Kidney epithelial cell (primary cell): ENCODE measurements at regions not wholly inside any gene's neighbourhood (a gene's known extent, or its start where the extent isn't known, plus 50 kb on each side); places are given as distances from the start of the nearest gene placed in this dataset.
A peak's percentile ranks its signal among the peaks of the same experiment; 100 is the strongest.

Source experiments
- DNase-seq: peaks from one replicate; pipeline ENCODE4 v3.0.0-alpha.2; 2010; ENCODE audit warnings: low read depth
- H3K27me3 ChIP-seq: 2 replicates; pipeline ENCODE4 v1.6.0; 2011; ENCODE audit warnings: low read length; ENCODE audit not compliant: control insufficient read depth, insufficient read depth
- H3K36me3 ChIP-seq: 2 replicates; pipeline ENCODE4 v1.5.1; 2011; ENCODE audit warnings: low read length; ENCODE audit not compliant: control insufficient read depth, insufficient read depth
- H3K4me3 ChIP-seq: 2 replicates; pipeline ENCODE4 v1.5.1; 2011; ENCODE audit warnings: low read depth, mild to moderate bottlenecking, control low read depth, low read length
- TF ChIP-seq, protein P1 (sequence below): IDR thresholded peaks from 2 replicates; pipeline ENCODE4 v1.5.1; 2011; ENCODE audit warnings: mild to moderate bottlenecking, moderate library complexity, low read length, control low read depth, inconsistent platforms; ENCODE audit not compliant: insufficient read depth, poor library complexity, severe bottlenecking

DNA sequence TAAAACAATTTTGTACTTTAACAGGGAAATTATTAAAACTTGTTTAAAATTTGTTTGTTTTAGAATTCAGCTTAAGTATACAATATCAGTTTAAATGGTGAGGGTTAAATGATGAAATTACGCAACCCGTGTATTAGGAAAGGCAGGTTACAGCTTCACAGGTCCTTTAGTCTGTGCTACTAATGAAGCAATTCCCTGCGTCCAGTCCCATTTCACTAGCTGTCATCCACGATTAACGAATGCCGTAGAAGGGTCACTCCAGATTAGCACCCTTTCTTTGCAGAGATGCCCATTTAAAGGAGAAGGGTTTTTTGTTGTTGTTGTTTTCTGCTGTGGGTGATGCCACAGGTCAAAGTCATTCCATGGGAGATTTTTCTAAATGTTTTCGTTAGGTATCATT is 457.6 kb upstream of the SLC10A2 start:
- no peaks in the 10 kb centered on the region for H3K36me3 ChIP-seq
- DNase-seq = no peak
- TF ChIP-seq, protein P1, sequence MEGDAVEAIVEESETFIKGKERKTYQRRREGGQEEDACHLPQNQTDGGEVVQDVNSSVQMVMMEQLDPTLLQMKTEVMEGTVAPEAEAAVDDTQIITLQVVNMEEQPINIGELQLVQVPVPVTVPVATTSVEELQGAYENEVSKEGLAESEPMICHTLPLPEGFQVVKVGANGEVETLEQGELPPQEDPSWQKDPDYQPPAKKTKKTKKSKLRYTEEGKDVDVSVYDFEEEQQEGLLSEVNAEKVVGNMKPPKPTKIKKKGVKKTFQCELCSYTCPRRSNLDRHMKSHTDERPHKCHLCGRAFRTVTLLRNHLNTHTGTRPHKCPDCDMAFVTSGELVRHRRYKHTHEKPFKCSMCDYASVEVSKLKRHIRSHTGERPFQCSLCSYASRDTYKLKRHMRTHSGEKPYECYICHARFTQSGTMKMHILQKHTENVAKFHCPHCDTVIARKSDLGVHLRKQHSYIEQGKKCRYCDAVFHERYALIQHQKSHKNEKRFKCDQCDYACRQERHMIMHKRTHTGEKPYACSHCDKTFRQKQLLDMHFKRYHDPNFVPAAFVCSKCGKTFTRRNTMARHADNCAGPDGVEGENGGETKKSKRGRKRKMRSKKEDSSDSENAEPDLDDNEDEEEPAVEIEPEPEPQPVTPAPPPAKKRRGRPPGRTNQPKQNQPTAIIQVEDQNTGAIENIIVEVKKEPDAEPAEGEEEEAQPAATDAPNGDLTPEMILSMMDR = no peak
- H3K4me3 ChIP-seq = no peak overlapping the region
- no peaks in the 10 kb centered on the region for H3K27me3 ChIP-seq

DNA sequence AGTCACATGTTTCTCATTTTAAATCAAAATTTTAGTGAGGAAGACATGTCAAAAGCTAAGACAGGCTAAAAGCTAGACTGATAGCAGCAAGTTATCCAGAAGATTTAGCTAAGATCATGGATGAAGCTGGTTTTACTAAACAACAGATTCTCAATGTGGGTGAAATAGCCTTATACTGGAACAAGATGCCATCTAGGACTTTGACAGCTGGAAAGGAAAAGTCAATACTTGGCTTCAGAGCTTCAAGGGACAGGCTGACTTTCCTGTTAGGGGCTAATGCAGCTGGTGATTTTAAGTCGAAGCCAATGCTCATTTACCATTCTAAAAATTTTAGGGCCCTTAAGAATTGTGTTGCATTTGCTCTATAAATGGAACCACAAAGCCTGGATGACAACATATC is 455.3 kb upstream of the SLC10A2 start:
- no peak overlapping the region for H3K4me3 ChIP-seq
- no peak for DNase-seq
- H3K36me3 ChIP-seq = no peaks in the 10 kb centered on the region
- TF ChIP-seq, protein P1 = no peak
- H3K27me3 ChIP-seq = no peaks in the 10 kb centered on the region

DNA sequence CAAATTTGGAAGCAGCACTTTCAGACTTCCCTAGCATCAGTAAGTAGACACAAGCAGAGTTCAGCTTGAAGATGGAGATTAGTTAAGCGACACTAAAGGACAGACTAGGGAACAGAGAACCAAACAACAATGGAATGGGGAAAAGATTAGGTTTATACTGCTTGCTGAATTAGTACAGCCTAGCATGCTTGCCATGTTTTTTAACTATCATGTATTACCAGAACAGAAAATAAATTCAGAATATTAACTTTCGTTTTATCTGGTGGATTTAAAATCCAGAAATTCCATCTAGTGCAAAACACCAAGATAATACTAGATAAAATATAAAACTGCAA is 451.5 kb upstream of the SLC10A2 start:
- no peak for DNase-seq
- H3K27me3 ChIP-seq = no peaks in the 10 kb centered on the region
- TF ChIP-seq, protein P1 = no peak
- H3K36me3 ChIP-seq = no peaks in the 10 kb centered on the region
- no peak overlapping the region for H3K4me3 ChIP-seq

DNA sequence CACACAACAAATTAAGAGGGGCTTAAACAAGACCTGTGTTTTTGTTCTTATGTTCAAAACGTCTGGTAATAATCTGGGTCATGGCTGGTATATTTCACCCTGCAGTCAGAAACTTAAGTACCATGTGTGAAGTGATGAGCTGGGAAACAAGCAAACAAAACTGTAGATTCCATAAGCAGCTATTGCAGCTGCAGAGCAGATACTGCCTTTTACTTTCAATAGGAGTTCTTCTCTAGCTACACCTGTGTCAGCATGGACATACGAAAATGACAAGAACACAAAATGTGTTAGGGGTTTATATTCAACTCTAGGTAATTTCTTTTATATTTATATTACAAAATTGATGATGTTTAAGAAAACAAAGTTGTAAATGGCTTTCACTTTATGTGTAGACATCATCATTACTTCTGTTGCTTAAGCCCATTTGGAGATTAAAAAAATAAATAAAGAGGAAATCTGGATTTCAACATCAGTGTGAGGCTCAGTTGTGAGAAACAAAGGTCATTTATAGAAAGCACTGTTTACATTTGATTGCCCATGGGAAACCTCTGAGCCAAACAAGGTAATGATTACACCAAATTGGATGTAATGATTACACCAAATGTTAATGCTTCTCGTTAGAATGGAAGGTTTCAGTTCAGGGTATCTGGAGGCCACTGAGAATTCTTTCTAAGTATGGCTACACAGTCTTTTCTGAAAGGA is 451.0 kb upstream of the SLC10A2 start:
- Histone ChIP-seq H3K27me3 (no peaks in the 10 kb centered on the region), H3K36me3 (no peaks in the 10 kb centered on the region), H3K4me3 (no peak overlapping the region)
- TF ChIP-seq, protein P1 = no peak
- DNase-seq = peak; percentile 31

DNA sequence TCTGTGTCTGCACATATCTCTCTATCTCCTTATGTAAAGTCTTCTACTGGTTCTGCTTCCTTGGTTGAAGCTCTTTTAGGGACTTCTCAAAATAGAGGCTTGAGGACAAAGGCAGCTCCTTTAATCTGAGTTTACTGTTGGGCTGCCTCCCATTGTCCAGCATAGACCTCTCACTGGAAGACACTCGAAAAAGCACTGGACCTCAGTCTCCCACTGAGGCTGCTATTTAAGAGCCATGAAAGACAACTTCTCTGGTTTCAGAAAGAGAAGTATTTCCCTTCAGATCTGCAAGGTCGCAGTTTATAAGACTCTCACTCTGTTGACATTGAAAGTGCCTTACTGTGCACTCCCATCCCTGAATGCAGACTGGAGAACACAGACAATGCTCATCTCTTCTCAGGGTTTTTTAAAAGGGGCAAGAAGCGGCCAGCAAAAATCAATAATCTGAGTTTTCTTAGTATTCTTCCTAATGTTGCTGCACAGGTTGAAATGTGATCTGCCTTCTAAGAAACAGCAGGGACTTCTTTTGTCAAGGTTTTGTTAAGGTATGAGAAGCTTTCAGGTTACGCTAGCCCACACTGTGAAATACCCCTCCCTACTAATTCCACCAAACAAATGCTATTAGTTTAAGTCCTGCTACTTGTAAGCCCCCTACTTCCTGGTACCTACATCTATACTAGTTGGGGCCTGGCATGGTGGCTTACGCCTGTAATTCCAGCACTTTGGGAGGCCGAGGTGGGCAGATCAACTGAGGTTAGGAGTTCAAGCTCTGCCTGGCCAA is 450.0 kb upstream of the SLC10A2 start:
- TF ChIP-seq, protein P1 = no peak
- H3K36me3 ChIP-seq = no peaks in the 10 kb centered on the region
- H3K27me3 ChIP-seq = no peaks in the 10 kb centered on the region
- DNase-seq = no peak
- no peak overlapping the region for H3K4me3 ChIP-seq
